ENCODE measurements at regions not wholly inside any gene's neighbourhood (a gene's known extent, or its start where the extent isn't known, plus 50 kb on each side); places are given as distances from the start of the nearest gene placed in this dataset.
"Not testable (repeated sequence)": the region's sequence is repeated elsewhere in the genome, so short reads cannot be mapped to it uniquely, and the experiment has no call there.

DNA sequence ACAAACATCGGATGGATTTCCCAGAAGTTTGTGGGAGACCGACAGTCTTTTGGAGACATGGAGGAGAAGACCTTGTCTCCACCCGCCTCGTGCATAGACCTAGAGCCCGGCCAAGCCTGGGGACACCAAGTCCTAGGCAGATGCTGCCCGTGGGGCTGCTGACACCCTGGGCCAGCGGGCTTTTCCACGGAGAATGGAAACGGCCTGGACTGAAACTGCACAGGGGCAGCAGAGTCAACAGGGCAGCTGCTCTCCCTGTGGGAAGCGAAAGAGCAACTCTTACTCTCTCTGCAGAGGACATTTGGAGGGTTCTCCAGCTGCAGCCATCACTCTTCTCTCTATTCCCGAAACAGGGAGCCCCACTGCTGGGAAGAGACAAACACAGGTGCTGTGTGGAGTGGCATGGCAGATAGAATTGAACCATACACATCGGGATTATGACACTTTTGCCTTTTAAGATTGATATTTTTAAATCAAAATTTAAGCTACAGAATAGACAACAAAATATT, 401.2 kb downstream of the THBS2 start:
- Histone ChIP-seq H3K4me3 (ENCODE audit: insufficient read length, low read depth) (no peak overlapping the region), H3K27me3 (ENCODE audit: insufficient read depth, insufficient read length) (no peaks in the 10 kb centered on the region), H3K9me3 (ENCODE audit: insufficient read depth, low read length) (no peaks in the 10 kb centered on the region), H3K36me3 (ENCODE audit: insufficient read depth, insufficient read length, low read length) (no peaks in the 10 kb centered on the region), H3K4me1 (ENCODE audit: insufficient read depth, insufficient read length) (no peaks in the 10 kb centered on the region), H3K9ac (ENCODE audit: insufficient read length, low read depth) (no peak overlapping the region)
- TF ChIP-seq ZNF274 (IDR thresholded peaks at IDR 0.05; ENCODE audit: low read depth, low read length) (no peak), SUZ12 (IDR thresholded peaks at IDR 0.05; ENCODE audit: extremely low read depth, insufficient read depth, insufficient read length) (no peak), YY1 (IDR thresholded peaks at IDR 0.05; ENCODE audit: insufficient read depth, insufficient read length) (no peak)
- DNase-seq (ENCODE audit: low read depth, low spot score): no peak

DNA sequence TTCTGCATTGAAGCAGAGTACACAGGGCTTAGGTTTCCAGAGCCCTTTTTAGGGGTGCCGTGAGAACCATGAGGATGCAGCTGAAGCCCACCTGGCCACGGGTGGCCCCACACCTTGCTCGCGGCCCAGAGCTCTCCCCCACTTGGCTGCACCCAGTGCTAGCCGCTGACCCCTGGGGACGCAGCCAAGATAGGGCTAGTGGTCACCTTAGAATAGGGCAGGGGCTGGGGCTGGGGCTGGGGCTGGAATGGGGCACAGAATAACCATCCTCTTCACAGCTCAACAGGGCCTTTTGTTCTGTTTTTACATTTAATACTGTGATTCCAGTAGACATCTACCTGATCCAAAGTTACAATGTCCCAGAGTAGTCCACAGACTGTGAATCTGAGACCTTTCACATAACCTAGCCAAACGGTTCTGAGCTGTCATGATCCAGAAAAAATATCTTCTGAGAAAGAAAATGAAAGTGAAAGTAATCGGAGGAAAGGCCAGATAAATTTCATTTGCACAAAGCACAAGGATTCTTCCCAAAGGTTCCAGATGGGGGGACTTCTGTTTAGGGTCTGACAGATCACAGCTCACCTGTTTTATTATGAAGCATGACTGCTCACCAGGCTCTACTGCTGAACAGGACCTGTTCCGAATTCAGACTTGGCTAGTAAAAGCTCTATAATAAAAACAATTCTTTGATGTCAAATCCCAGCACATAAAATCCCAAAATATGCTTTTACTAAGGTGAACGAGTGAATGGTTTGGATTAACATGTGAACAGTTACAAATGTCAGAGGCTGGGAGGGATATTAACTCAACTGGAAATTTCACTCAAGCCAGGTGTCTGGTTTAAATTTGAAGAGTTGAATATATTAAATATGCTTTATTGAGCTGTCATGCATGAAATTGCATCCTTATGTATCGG, 401.9 kb downstream of the THBS2 start:
- H3K36me3 ChIP-seq (ENCODE audit: insufficient read depth, insufficient read length, low read length): no peaks in the 10 kb centered on the region
- no peak overlapping the region for H3K9ac ChIP-seq (ENCODE audit: insufficient read length, low read depth)
- TF ChIP-seq YY1 (IDR thresholded peaks at IDR 0.05; ENCODE audit: insufficient read depth, insufficient read length) (no peak), SUZ12 (IDR thresholded peaks at IDR 0.05; ENCODE audit: extremely low read depth, insufficient read depth, insufficient read length) (no peak), ZNF274 (IDR thresholded peaks at IDR 0.05; ENCODE audit: low read depth, low read length) (no peak)
- H3K4me1 ChIP-seq (ENCODE audit: insufficient read depth, insufficient read length): no peaks in the 10 kb centered on the region
- H3K4me3 ChIP-seq (ENCODE audit: insufficient read length, low read depth): no peak overlapping the region
- no peaks in the 10 kb centered on the region for H3K27me3 ChIP-seq (ENCODE audit: insufficient read depth, insufficient read length)
- H3K9me3 ChIP-seq (ENCODE audit: insufficient read depth, low read length): no peaks in the 10 kb centered on the region
- no peak for DNase-seq (ENCODE audit: low read depth, low spot score)

DNA sequence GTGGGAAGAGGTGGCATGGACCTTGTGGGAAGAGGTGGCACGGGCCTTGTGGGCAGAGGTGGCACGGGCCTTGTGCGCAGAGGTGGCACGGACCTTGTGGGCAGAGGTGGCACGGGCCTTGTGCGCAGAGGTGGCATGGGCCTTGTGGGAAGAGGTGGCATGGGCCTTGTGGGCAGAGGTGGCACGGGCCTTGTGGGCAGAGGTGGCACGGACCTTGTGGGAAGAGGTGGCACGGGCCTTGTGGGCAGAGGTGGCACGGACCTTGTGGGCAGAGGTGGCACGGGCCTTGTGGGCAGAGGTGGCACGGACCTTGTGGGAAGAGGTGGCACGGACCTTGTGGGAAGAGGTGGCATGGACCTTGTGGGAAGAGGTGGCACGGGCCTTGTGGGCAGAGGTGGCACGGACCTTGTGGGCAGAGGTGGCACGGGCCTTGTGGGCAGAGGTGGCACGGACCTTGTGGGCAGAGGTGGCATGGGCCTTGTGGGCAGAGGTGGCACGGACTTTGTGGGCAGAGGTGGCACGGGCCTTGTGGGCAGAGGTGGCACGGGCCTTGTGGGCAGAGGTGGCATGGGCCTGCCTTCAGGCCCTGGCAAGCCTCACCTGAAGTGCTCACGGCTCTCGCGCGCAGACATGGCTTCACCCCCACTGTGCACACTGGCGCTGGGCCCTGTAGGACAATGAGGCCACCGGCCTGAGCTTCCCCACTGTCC, 403.5 kb downstream of the THBS2 start:
- not testable (repeated sequence) for H3K9ac ChIP-seq (ENCODE audit: insufficient read length, low read depth); DNase-seq (ENCODE audit: low read depth, low spot score); H3K4me3 ChIP-seq (ENCODE audit: insufficient read length, low read depth); H3K4me1 ChIP-seq (ENCODE audit: insufficient read depth, insufficient read length); H3K27me3 ChIP-seq (ENCODE audit: insufficient read depth, insufficient read length); H3K36me3 ChIP-seq (ENCODE audit: insufficient read depth, insufficient read length, low read length); H3K9me3 ChIP-seq (ENCODE audit: insufficient read depth, low read length)

- no peak for DNase-seq (ENCODE audit: low read depth, low spot score)
- TF ChIP-seq ZNF274 (IDR thresholded peaks at IDR 0.05; ENCODE audit: low read depth, low read length): no peak
- Histone ChIP-seq H3K9ac (ENCODE audit: insufficient read length, low read depth) (no peak overlapping the region), H3K4me3 (ENCODE audit: insufficient read length, low read depth) (no peak overlapping the region), H3K9me3 (ENCODE audit: insufficient read depth, low read length) (no peaks in the 10 kb centered on the region), H3K4me1 (ENCODE audit: insufficient read depth, insufficient read length) (no peaks in the 10 kb centered on the region), H3K27me3 (ENCODE audit: insufficient read depth, insufficient read length) (no peaks in the 10 kb centered on the region), H3K36me3 (ENCODE audit: insufficient read depth, insufficient read length, low read length) (no peaks in the 10 kb centered on the region)
These were observed 404.2 kb downstream of the THBS2 start for GRCh38 chr6:168849459-168849858.

GRCh38 chr6:168848797-168849196, 404.8 kb downstream of the THBS2 start:
- Histone ChIP-seq H3K36me3 (ENCODE audit: insufficient read depth, insufficient read length, low read length) (no peaks in the 10 kb centered on the region), H3K4me1 (ENCODE audit: insufficient read depth, insufficient read length) (no peaks in the 10 kb centered on the region), H3K9ac (ENCODE audit: insufficient read length, low read depth) (no peak overlapping the region), H3K4me3 (ENCODE audit: insufficient read length, low read depth) (no peak overlapping the region), H3K9me3 (ENCODE audit: insufficient read depth, low read length) (no peaks in the 10 kb centered on the region), H3K27me3 (ENCODE audit: insufficient read depth, insufficient read length) (no peaks in the 10 kb centered on the region)
- DNase-seq (ENCODE audit: low read depth, low spot score): no peak
- TF ChIP-seq YY1 (IDR thresholded peaks at IDR 0.05; ENCODE audit: insufficient read depth, insufficient read length): no peak

DNA sequence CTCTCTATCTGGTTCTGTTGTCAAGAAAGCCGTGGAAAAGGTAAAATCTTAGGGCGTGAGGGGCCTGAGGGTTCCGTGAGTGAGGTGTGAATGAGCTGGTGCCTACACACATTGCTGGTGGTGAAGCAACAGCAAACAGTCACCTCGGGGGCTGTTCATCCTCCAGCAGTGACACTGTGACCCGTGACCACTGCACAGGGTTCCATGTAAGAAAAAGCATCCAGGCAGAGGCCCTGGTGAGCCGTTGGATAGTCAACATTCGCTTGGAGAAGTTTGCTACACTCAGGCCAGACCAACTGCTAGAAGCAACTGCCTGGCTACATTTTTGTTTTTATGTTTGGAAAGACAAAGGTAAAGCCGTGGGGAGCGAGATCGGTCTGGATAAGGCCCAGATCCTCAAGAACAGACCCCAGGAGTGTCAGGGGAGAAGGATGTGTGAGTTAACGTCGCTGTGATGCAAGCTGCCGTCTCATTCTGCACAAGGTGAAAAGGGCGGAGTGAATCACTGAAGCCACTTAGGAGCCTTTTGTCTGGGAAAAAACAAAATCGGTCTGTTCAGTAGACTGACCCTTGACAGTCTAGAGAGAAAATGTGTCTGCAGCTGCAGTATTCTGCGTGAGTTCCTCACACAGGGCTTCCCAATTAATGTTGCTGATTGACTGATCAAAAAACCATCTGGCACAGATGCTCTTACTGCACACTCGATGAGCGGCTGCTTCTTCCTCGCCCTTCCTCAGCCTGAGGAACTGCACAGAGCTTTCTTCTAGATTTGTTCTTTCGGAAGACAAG, 404.0 kb downstream of the SMOC2 start:
- Histone ChIP-seq H3K4me1 (ENCODE audit: insufficient read depth, insufficient read length) (no peaks in the 10 kb centered on the region), H3K4me3 (ENCODE audit: insufficient read length, low read depth) (no peak overlapping the region), H3K9ac (ENCODE audit: insufficient read length, low read depth) (no peak overlapping the region), H3K27me3 (ENCODE audit: insufficient read depth, insufficient read length) (no peaks in the 10 kb centered on the region), H3K9me3 (ENCODE audit: insufficient read depth, low read length) (no peaks in the 10 kb centered on the region), H3K36me3 (ENCODE audit: insufficient read depth, insufficient read length, low read length) (no peaks in the 10 kb centered on the region)
- TF ChIP-seq ZNF274 (IDR thresholded peaks at IDR 0.05; ENCODE audit: low read depth, low read length) (no peak), YY1 (IDR thresholded peaks at IDR 0.05; ENCODE audit: insufficient read depth, insufficient read length) (no peak), SUZ12 (IDR thresholded peaks at IDR 0.05; ENCODE audit: extremely low read depth, insufficient read depth, insufficient read length) (no peak)
- DNase-seq (ENCODE audit: low read depth, low spot score): no peak

GRCh38 chr6:168842632-168843212, 401.7 kb downstream of the SMOC2 start:
- H3K4me1 ChIP-seq (ENCODE audit: insufficient read depth, insufficient read length); H3K9ac ChIP-seq (ENCODE audit: insufficient read length, low read depth); DNase-seq (ENCODE audit: low read depth, low spot score); H3K27me3 ChIP-seq (ENCODE audit: insufficient read depth, insufficient read length); H3K9me3 ChIP-seq (ENCODE audit: insufficient read depth, low read length); H3K4me3 ChIP-seq (ENCODE audit: insufficient read length, low read depth); H3K36me3 ChIP-seq (ENCODE audit: insufficient read depth, insufficient read length, low read length): not testable (repeated sequence)
